Endothelial cell (in vitro differentiated cells): ENCODE measurements at regions not wholly inside any gene's neighbourhood (a gene's known extent, or its start where the extent isn't known, plus 50 kb on each side); places are given as distances from the start of the nearest gene placed in this dataset.
"Not testable (repeated sequence)": the region's sequence is repeated elsewhere in the genome, so short reads cannot be mapped to it uniquely, and the experiment has no call there.

Source experiments
- DNase-seq: peaks from one replicate; pipeline ENCODE4 v3.0.0; 2021; ENCODE audit warnings: low spot score
- H3K27ac Mint-ChIP-seq: one replicate; pipeline ENCODE4 v1.8.0; 2021; ENCODE audit warnings: mixed read lengths, inconsistent platforms; ENCODE audit not compliant: unreplicated experiment
- H3K27me3 Mint-ChIP-seq: one replicate; pipeline ENCODE4 v1.8.0; 2021; ENCODE audit warnings: mild to moderate bottlenecking, moderate library complexity, mixed read lengths, inconsistent platforms; ENCODE audit not compliant: unreplicated experiment
- H3K36me3 Mint-ChIP-seq: one replicate; pipeline ENCODE4 v1.8.0; 2021; ENCODE audit warnings: mild to moderate bottlenecking, low read depth, mixed read lengths, inconsistent platforms; ENCODE audit not compliant: unreplicated experiment
- H3K4me1 Mint-ChIP-seq: one replicate; pipeline ENCODE4 v1.8.0; 2021; ENCODE audit warnings: mild to moderate bottlenecking, mixed read lengths, inconsistent platforms; ENCODE audit not compliant: unreplicated experiment
- H3K4me3 Mint-ChIP-seq: one replicate; pipeline ENCODE4 v1.8.0; 2021; ENCODE audit warnings: mild to moderate bottlenecking, mixed read lengths, inconsistent platforms; ENCODE audit not compliant: unreplicated experiment
- H3K9me3 Mint-ChIP-seq: one replicate; pipeline ENCODE4 v1.8.0; 2021; ENCODE audit warnings: mixed read lengths, inconsistent platforms; ENCODE audit not compliant: unreplicated experiment
- TF ChIP-seq, protein P1 (sequence below): fragments of 200-600 bp; sonication (generic); IDR thresholded peaks from one replicate; pipeline ENCODE4 v1.5.0; 2021; ENCODE audit warnings: antibody characterized with exemption; ENCODE audit not compliant: unreplicated experiment

- Mint-ChIP-seq H3K9me3 (no peaks in the 10 kb centered on the region), H3K4me3 (peak overlapping the region; percentile 42), H3K36me3 (peaks cover 10% of the 10 kb centered on the region), H3K4me1 (peaks cover 21% of the 10 kb centered on the region), H3K27ac (peak overlapping the region; percentile 87), H3K27me3 (no peaks in the 10 kb centered on the region)
- no peak for DNase-seq
- TF ChIP-seq, protein P1, sequence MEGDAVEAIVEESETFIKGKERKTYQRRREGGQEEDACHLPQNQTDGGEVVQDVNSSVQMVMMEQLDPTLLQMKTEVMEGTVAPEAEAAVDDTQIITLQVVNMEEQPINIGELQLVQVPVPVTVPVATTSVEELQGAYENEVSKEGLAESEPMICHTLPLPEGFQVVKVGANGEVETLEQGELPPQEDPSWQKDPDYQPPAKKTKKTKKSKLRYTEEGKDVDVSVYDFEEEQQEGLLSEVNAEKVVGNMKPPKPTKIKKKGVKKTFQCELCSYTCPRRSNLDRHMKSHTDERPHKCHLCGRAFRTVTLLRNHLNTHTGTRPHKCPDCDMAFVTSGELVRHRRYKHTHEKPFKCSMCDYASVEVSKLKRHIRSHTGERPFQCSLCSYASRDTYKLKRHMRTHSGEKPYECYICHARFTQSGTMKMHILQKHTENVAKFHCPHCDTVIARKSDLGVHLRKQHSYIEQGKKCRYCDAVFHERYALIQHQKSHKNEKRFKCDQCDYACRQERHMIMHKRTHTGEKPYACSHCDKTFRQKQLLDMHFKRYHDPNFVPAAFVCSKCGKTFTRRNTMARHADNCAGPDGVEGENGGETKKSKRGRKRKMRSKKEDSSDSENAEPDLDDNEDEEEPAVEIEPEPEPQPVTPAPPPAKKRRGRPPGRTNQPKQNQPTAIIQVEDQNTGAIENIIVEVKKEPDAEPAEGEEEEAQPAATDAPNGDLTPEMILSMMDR: no peak
Measured at GRCh38 chr1:72375226-72375625, 92.9 kb upstream of the NEGR1 start.

- H3K36me3 Mint-ChIP-seq: peaks cover 12% of the 10 kb centered on the region
- no peak for DNase-seq
- no peaks in the 10 kb centered on the region for H3K27me3 Mint-ChIP-seq
- H3K27ac Mint-ChIP-seq: peak overlapping the region; percentile 36
- TF ChIP-seq, protein P1: no peak
- no peaks in the 10 kb centered on the region for H3K9me3 Mint-ChIP-seq
- H3K4me3 Mint-ChIP-seq: no peak overlapping the region
- H3K4me1 Mint-ChIP-seq: peaks cover 14% of the 10 kb centered on the region
Measured at GRCh38 chr1:72371259-72372035, 89.1 kb upstream of the NEGR1 start.

DNA sequence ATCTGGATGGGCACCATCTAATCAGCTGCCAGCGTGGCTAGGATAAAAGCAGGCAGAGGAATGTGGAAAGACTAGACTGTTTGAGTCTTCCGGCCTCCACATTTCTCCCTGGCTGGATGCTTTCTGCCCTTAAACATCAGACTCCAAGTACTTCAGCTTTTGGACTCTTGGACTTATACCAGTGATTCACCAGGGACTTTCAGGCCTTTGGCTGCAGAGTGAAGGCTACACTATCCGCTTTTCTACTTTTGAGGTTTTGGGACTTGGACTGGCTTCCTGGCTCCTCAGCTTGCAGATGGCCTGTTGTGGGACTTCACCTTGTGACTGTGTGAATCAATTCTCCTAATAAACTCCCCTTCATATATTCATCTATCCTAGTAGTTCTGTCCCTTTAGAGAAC, 88.5 kb upstream of the NEGR1 start:
- H3K27ac Mint-ChIP-seq, H3K4me3 Mint-ChIP-seq, H3K9me3 Mint-ChIP-seq, H3K27me3 Mint-ChIP-seq, DNase-seq: not testable (repeated sequence)
- Mint-ChIP-seq H3K36me3 (peaks cover 12% of the 10 kb centered on the region), H3K4me1 (peaks cover 14% of the 10 kb centered on the region)

DNA sequence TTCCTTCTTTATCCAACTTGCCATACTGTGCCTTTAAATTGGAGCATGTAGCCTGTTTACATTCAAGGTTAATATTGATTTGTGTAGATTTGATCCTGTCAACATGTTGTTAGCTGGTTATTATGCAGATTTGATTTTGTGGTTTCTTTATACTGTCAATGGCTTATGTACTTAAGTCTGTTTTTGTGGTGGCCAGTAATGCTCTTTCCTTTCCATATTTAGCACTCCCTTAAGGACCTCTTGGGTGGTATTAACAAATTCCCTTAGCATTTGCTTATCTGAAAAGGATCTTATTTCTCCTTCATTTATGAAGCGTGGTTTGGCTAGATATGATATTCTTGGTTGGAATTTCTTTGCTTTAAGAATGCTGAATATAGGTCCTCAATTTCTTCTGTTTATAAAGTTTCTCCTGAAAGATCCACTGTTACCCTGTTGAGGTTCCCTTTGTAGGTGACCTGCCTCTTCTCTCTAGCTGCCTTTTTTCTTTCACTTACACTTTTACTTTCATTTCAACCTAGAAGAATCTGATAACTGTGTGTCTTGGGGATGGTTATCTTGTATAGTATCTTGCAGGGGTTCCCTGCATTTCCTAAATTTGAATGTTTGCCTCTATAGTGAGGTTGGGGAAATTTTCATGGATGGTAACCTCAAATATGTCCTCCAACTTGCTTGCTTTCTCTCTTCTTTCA, 86.9 kb upstream of the NEGR1 start:
- no peak for DNase-seq
- Mint-ChIP-seq H3K4me1 (peaks cover 14% of the 10 kb centered on the region), H3K27ac (no peak overlapping the region), H3K9me3 (no peaks in the 10 kb centered on the region), H3K36me3 (peaks cover 12% of the 10 kb centered on the region), H3K27me3 (no peaks in the 10 kb centered on the region), H3K4me3 (no peak overlapping the region)
- TF ChIP-seq, protein P1: no peak

- Mint-ChIP-seq H3K4me3 (no peak overlapping the region), H3K27ac (no peak overlapping the region), H3K36me3 (peaks cover 6% of the 10 kb centered on the region), H3K27me3 (no peaks in the 10 kb centered on the region), H3K9me3 (no peaks in the 10 kb centered on the region), H3K4me1 (peaks cover 3% of the 10 kb centered on the region)
- TF ChIP-seq, protein P1: no peak
- DNase-seq: no peak
Measured at GRCh38 chr1:72366466-72366865, 84.1 kb upstream of the NEGR1 start.
